HuH-7 (cell line): ENCODE measurements at regions not wholly inside any gene's neighbourhood (a gene's known extent, or its start where the extent isn't known, plus 50 kb on each side); places are given as distances from the start of the nearest gene placed in this dataset.

Source experiments
- DNase-seq: peaks from one replicate; pipeline ENCODE4 v3.0.0; 2011; ENCODE audit warnings: low spot score

GRCh38 chr6:159099961-159100360 is 55.2 kb upstream of the TAGAP start:
- no peak for DNase-seq

DNA sequence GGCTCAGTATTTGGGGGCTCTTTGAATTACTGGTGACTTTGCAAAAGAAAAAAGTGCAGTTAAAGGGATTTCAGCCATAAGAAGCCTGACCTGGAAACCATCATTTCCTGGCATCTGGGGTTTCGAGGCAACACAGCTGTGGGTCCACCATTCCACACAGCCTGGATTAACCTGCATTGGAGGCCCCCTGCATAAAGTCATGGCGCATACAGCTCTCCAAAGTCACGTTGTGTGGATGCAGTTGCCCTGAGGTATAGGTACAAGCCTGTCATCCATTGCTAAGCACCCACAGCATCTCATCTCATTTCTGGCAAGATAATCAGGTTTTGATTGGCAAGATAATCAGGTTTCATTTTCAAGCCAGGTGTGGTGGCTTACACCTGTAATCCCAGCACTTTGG is 54.5 kb upstream of the TAGAP start:
- no peak for DNase-seq

DNA sequence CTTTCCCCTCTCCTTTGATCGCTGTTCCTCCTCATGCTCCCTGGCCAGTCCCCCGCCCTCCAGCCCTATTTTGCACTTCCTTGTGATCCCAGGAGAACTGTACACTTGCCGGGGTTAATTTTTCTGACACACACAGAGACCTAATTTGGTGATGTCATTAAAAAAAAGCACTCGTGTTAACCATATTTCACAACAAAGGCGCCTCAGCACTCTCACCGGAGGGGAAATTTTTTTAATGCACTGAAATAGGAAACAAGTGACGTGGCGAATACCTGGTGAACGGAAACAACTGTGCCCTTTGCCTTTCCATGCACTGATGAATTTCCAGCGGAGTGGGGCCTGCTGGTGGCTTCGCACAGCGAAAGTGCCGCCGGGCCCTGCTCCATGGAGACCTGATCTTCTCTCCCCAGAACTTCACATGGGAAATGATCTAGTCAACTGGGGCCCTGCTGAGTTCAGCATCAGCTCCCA is 53.9 kb upstream of the TAGAP start:
- no peak for DNase-seq

DNA sequence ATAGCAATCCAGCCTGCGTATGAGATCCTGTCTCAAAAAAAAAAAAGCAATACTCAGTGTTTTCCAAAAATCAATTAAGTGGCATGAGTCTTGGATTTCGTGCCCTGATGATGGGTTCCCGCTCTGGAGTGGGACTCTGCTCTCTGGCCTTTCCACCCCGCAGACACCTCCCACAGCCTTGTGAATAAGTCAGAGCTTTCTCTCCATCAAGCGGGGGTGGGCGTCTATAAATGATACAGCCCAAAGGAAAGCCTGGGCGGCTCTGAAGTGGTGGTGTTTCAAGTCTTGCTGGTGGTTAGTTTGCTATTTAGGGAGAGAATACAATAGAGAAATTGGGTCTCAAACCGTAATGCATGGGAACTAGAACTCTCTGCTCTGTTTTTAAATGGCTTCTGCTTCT is 52.5 kb upstream of the TAGAP start:
- no peak for DNase-seq

GRCh38 chr6:159095616-159096015 is 50.8 kb upstream of the TAGAP start:
- no peak for DNase-seq

DNA sequence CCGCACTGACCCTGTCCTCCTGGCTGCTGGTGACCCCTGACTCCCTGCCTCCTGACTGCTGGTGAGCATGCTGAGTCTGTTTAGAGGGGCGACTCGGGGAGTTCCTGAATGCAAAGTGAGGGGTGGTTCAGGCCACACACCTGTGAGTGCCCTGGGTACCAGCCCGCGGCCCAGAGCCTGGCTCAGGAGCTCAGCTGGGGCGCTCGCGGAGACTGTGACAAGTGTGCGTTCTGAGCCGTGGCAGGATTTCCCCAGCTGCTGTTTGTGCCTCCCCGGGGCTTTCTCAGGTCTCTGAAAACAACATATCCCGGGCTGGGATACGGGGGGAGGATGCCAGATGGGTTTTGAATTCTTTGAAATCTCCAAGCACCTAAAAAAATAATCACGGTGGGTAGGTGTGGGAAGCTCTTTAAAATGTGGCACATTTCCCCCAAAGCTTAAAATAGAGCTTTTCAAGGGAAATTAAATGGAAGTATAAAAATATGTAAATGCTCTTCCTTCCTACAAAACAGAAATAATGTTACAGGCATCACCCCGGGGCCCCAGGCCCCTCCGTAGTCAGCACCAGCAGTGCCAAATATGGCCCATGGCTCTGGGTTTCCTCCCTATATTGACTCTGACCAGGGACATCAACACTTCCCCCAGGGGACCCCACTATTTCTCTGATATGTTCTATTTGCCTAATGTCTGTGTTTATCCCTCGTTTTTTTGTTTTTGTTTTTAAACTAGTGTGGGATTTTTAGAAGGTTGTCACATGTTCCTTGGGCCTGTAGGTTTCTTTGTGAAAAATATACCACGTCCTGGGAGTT is 49.9 kb upstream of the TAGAP start:
- DNase-seq = no peak
